ENCODE measurements at regions not wholly inside any gene's neighbourhood (a gene's known extent, or its start where the extent isn't known, plus 50 kb on each side); places are given as distances from the start of the nearest gene placed in this dataset.

GRCh38 chr13:106795847-106796246 is 227.9 kb upstream of the ARGLU1 start:
- ChIA-PET POLR2A (no interaction called here), CTCF (no interaction called here)
- Histone ChIP-seq H3K4me1 (ENCODE audit: insufficient read depth, low read length) (no peaks in the 10 kb centered on the region), H3K4me3 (ENCODE audit: low read length) (no peak overlapping the region), H3K9me3 (ENCODE audit: control insufficient read depth in 1 of 2, insufficient read depth in 1 of 2, low read length in 2 of 2) (peaks cover 0 to 4% of the 10 kb centered on the region in 2 experiments), H3K27ac (ENCODE audit: low read depth in 1 of 2, low read length in 2 of 2) (no peak overlapping the region), H3K36me3 (ENCODE audit: insufficient read depth, low read length) (no peaks in the 10 kb centered on the region), H3K27me3 (ENCODE audit: control insufficient read depth in 1 of 2, insufficient read depth in 2 of 2, low read length in 2 of 2) (peaks cover 0 to 3% of the 10 kb centered on the region in 2 experiments)
- Mint-ChIP-seq H3K27me3 (peaks cover 18% of the 10 kb centered on the region), H3K36me3 (ENCODE audit: low read depth) (no peaks in the 10 kb centered on the region), H3K4me1 (ENCODE audit: low read depth) (no peaks in the 10 kb centered on the region), H3K4me3 (peak overlapping the region; percentile 68), H3K9me3 (no peaks in the 10 kb centered on the region), H3K27ac (no peak overlapping the region)
- TF ChIP-seq, protein P1, sequence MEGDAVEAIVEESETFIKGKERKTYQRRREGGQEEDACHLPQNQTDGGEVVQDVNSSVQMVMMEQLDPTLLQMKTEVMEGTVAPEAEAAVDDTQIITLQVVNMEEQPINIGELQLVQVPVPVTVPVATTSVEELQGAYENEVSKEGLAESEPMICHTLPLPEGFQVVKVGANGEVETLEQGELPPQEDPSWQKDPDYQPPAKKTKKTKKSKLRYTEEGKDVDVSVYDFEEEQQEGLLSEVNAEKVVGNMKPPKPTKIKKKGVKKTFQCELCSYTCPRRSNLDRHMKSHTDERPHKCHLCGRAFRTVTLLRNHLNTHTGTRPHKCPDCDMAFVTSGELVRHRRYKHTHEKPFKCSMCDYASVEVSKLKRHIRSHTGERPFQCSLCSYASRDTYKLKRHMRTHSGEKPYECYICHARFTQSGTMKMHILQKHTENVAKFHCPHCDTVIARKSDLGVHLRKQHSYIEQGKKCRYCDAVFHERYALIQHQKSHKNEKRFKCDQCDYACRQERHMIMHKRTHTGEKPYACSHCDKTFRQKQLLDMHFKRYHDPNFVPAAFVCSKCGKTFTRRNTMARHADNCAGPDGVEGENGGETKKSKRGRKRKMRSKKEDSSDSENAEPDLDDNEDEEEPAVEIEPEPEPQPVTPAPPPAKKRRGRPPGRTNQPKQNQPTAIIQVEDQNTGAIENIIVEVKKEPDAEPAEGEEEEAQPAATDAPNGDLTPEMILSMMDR (IDR thresholded peaks at IDR 0.05), result no peak
- no peak for ATAC-seq (ENCODE audit: poor library complexity)
- intact Hi-C loops (cut with DNase I, micrococcal nuclease), result no loop called here
- DNase-seq, result no peak

GRCh38 chr13:106794117-106794516 is 226.2 kb upstream of the ARGLU1 start:
- no peaks in the 10 kb centered on the region for H3K36me3 ChIP-seq (ENCODE audit: insufficient read depth, low read length)
- H3K4me3 ChIP-seq (ENCODE audit: low read length), result no peak overlapping the region
- intact Hi-C loops (cut with DNase I, micrococcal nuclease), result no loop called here
- H3K4me3 Mint-ChIP-seq, result no peak overlapping the region
- peaks cover 0 to 4% of the 10 kb centered on the region in 2 experiments for H3K9me3 ChIP-seq (ENCODE audit: control insufficient read depth in 1 of 2, insufficient read depth in 1 of 2, low read length in 2 of 2)
- TF ChIP-seq, protein P1 (IDR thresholded peaks at IDR 0.05), result no peak
- POLR2A ChIA-PET, result no interaction called here
- H3K4me1 ChIP-seq (ENCODE audit: insufficient read depth, low read length), result no peaks in the 10 kb centered on the region
- no peaks in the 10 kb centered on the region for H3K36me3 Mint-ChIP-seq (ENCODE audit: low read depth)
- CTCF ChIA-PET, result no interaction called here
- H3K27ac Mint-ChIP-seq, result no peak overlapping the region
- H3K9me3 Mint-ChIP-seq, result no peaks in the 10 kb centered on the region
- ATAC-seq (ENCODE audit: poor library complexity) (no peak), DNase-seq (no peak)
- H3K4me1 Mint-ChIP-seq (ENCODE audit: low read depth), result no peaks in the 10 kb centered on the region
- H3K27me3 ChIP-seq (ENCODE audit: control insufficient read depth in 1 of 2, insufficient read depth in 2 of 2, low read length in 2 of 2), result no peaks in the 10 kb centered on the region
- no peak overlapping the region for H3K27ac ChIP-seq (ENCODE audit: low read depth in 1 of 2, low read length in 2 of 2)
- peaks cover 13% of the 10 kb centered on the region for H3K27me3 Mint-ChIP-seq

- Mint-ChIP-seq H3K36me3 (ENCODE audit: low read depth) (no peaks in the 10 kb centered on the region), H3K27me3 (no peaks in the 10 kb centered on the region), H3K27ac (no peak overlapping the region), H3K4me1 (ENCODE audit: low read depth) (no peaks in the 10 kb centered on the region), H3K4me3 (no peak overlapping the region), H3K9me3 (peaks cover 3% of the 10 kb centered on the region)
- no peak for ATAC-seq (ENCODE audit: poor library complexity)
- TF ChIP-seq, protein P1 (IDR thresholded peaks at IDR 0.05), result no peak
- Histone ChIP-seq H3K27me3 (ENCODE audit: control insufficient read depth in 1 of 2, insufficient read depth in 2 of 2, low read length in 2 of 2) (no peaks in the 10 kb centered on the region), H3K4me3 (ENCODE audit: low read length) (no peak overlapping the region), H3K36me3 (ENCODE audit: insufficient read depth, low read length) (no peaks in the 10 kb centered on the region), H3K9me3 (ENCODE audit: control insufficient read depth in 1 of 2, insufficient read depth in 1 of 2, low read length in 2 of 2) (no peaks in the 10 kb centered on the region), H3K4me1 (ENCODE audit: insufficient read depth, low read length) (no peaks in the 10 kb centered on the region), H3K27ac (ENCODE audit: low read depth in 1 of 2, low read length in 2 of 2) (no peak overlapping the region)
- ChIA-PET CTCF (no interaction called here), POLR2A (no interaction called here)
- no peak for DNase-seq
- intact Hi-C loops (cut with DNase I, micrococcal nuclease), result no loop called here
Measured at GRCh38 chr13:106789911-106790310, 222.0 kb upstream of the ARGLU1 start.

All from CD4-positive, alpha-beta T cell (primary cell).